ENCODE measurements at regions not wholly inside any gene's neighbourhood (a gene's known extent, or its start where the extent isn't known, plus 50 kb on each side); places are given as distances from the start of the nearest gene placed in this dataset.

DNA sequence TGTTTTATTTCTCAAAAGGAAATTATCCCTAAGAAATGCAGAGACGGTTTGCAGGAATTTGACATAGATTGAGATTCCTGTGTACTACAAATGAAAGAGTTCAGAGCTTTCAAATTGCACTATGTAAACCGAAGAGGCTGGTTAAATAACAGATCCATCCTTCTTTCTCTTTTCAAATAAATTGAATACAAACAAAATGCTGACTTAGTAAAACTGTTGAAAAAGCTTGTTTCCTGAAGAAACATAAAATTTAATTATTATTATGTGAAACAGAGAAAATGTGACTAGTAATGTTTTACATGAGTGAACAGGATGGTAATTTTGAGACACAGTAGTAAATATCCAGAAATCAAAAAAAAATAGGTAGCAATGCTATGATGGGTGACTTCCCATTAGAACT is 441.2 kb downstream of the LRRIQ3 start:
- intact Hi-C loops (cut with micrococcal nuclease): no loop called here
- H3K9me3 Mint-ChIP-seq: no peaks in the 10 kb centered on the region
- H3K27me3 Mint-ChIP-seq (ENCODE audit: insufficient read depth): no peaks in the 10 kb centered on the region
- H3K36me3 Mint-ChIP-seq (ENCODE audit: low read depth): no peaks in the 10 kb centered on the region
- no peaks in the 10 kb centered on the region for H3K4me1 Mint-ChIP-seq (ENCODE audit: low read depth)
- no peak for DNase-seq (ENCODE audit: low spot score)
- no peak overlapping the region for H3K4me3 Mint-ChIP-seq
- no peak overlapping the region for H3K27ac Mint-ChIP-seq

DNA sequence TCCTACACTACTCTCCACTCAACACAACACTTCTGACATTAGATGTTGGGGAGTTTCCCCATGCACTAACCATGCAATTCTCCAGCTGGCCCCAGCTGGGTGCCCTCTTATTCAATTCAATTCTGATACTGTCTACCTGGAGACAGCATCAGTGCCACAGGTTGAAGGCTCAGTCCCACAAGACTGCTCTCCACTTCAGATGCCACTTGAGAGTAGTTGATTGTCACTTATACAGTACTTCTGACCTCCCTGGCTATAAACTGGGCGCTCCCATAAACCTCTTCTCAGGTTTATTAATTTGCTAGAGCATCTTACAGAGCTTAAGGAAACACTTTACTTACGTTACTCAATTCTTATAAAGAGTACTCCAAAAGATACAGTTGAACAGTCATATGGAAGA is 442.3 kb downstream of the LRRIQ3 start:
- no peak overlapping the region for H3K27ac Mint-ChIP-seq
- intact Hi-C loops (cut with micrococcal nuclease): no loop called here
- H3K4me1 Mint-ChIP-seq (ENCODE audit: low read depth): no peaks in the 10 kb centered on the region
- no peaks in the 10 kb centered on the region for H3K27me3 Mint-ChIP-seq (ENCODE audit: insufficient read depth)
- no peak for DNase-seq (ENCODE audit: low spot score)
- H3K4me3 Mint-ChIP-seq: no peak overlapping the region
- H3K9me3 Mint-ChIP-seq: no peaks in the 10 kb centered on the region
- no peaks in the 10 kb centered on the region for H3K36me3 Mint-ChIP-seq (ENCODE audit: low read depth)

GRCh38 chr1:73749996-73750395 is 448.0 kb downstream of the LRRIQ3 start:
- no peaks in the 10 kb centered on the region for H3K36me3 Mint-ChIP-seq (ENCODE audit: low read depth)
- no peaks in the 10 kb centered on the region for H3K4me1 Mint-ChIP-seq (ENCODE audit: low read depth)
- H3K9me3 Mint-ChIP-seq: peaks cover 7% of the 10 kb centered on the region
- no peak for DNase-seq (ENCODE audit: low spot score)
- H3K27me3 Mint-ChIP-seq (ENCODE audit: insufficient read depth): no peaks in the 10 kb centered on the region
- intact Hi-C loops (cut with micrococcal nuclease): no loop called here
- no peak overlapping the region for H3K27ac Mint-ChIP-seq
- no peak overlapping the region for H3K4me3 Mint-ChIP-seq

GRCh38 chr1:73744985-73745384 is 453.0 kb downstream of the LRRIQ3 start:
- H3K4me1 Mint-ChIP-seq (ENCODE audit: low read depth): no peaks in the 10 kb centered on the region
- no peak for DNase-seq (ENCODE audit: low spot score)
- no peak overlapping the region for H3K4me3 Mint-ChIP-seq
- no peaks in the 10 kb centered on the region for H3K27me3 Mint-ChIP-seq (ENCODE audit: insufficient read depth)
- intact Hi-C loops (cut with micrococcal nuclease): no loop called here
- H3K36me3 Mint-ChIP-seq (ENCODE audit: low read depth): no peaks in the 10 kb centered on the region
- H3K27ac Mint-ChIP-seq: no peak overlapping the region
- H3K9me3 Mint-ChIP-seq: peaks cover 7% of the 10 kb centered on the region

GRCh38 chr1:73736125-73736524 is 461.9 kb downstream of the LRRIQ3 start:
- Mint-ChIP-seq H3K27ac (no peak overlapping the region), H3K27me3 (ENCODE audit: insufficient read depth) (no peaks in the 10 kb centered on the region), H3K9me3 (no peaks in the 10 kb centered on the region), H3K4me3 (no peak overlapping the region), H3K36me3 (ENCODE audit: low read depth) (no peaks in the 10 kb centered on the region), H3K4me1 (ENCODE audit: low read depth) (no peaks in the 10 kb centered on the region)
- no peak for DNase-seq (ENCODE audit: low spot score)
- intact Hi-C loops (cut with micrococcal nuclease): no loop called here

DNA sequence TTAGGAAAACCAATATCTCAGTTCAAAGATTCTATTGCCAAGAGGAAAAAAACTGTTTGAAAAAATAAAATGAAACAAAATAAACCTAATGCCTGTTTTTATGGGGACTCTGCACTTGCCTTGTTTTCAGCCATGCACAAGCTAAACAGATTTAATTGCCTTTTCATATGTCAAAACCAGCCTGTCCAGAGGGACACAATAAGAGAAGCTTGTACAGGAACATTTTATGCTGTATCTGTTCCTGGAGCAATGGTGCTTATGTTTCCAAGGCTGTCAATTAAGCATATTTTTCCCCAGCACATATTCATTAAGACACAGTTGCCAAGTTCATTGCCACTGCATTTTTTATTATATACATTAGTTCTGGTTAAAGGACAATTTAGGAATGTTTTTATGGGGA is 470.9 kb downstream of the LRRIQ3 start:
- Mint-ChIP-seq H3K27me3 (ENCODE audit: insufficient read depth) (no peaks in the 10 kb centered on the region), H3K36me3 (ENCODE audit: low read depth) (no peaks in the 10 kb centered on the region), H3K4me3 (no peak overlapping the region), H3K9me3 (no peaks in the 10 kb centered on the region), H3K4me1 (ENCODE audit: low read depth) (no peaks in the 10 kb centered on the region), H3K27ac (no peak overlapping the region)
- DNase-seq (ENCODE audit: low spot score): no peak
- intact Hi-C loops (cut with micrococcal nuclease): no loop called here

GRCh38 chr1:73722055-73722454 is 475.9 kb downstream of the LRRIQ3 start:
- Mint-ChIP-seq H3K27me3 (ENCODE audit: insufficient read depth) (no peaks in the 10 kb centered on the region), H3K4me1 (ENCODE audit: low read depth) (no peaks in the 10 kb centered on the region), H3K4me3 (no peak overlapping the region), H3K9me3 (no peaks in the 10 kb centered on the region), H3K36me3 (ENCODE audit: low read depth) (no peaks in the 10 kb centered on the region), H3K27ac (no peak overlapping the region)
- intact Hi-C loops (cut with micrococcal nuclease): no loop called here
- DNase-seq (ENCODE audit: low spot score): no peak

- no peaks in the 10 kb centered on the region for H3K9me3 Mint-ChIP-seq
- no peak overlapping the region for H3K27ac Mint-ChIP-seq
- no peak overlapping the region for H3K4me3 Mint-ChIP-seq
- H3K36me3 Mint-ChIP-seq (ENCODE audit: low read depth): no peaks in the 10 kb centered on the region
- H3K4me1 Mint-ChIP-seq (ENCODE audit: low read depth): no peaks in the 10 kb centered on the region
- intact Hi-C loops (cut with micrococcal nuclease): no loop called here
- H3K27me3 Mint-ChIP-seq (ENCODE audit: insufficient read depth): no peaks in the 10 kb centered on the region
- no peak for DNase-seq (ENCODE audit: low spot score)
These were observed 480.0 kb downstream of the LRRIQ3 start for GRCh38 chr1:73717976-73718375.

DNA sequence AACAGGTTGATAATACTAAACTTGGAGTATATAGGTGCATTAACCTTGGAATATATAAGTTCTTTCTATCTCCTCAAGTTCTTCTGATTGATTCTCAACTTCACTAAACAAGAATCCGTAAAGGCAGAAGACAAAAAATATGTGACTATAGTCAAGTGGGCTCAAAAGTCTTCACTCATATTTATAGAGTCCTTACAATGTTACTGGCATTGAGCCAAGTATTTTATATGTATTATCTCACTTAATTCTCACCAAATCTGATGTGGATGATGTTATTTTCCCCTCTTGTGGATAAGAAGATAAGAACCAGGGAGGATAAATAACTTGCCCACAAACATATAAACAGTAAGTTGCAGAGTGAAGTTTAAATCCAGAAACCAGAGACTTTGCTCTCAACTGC is 486.9 kb downstream of the LRRIQ3 start:
- intact Hi-C loops (cut with micrococcal nuclease): no loop called here
- no peaks in the 10 kb centered on the region for H3K4me1 Mint-ChIP-seq (ENCODE audit: low read depth)
- DNase-seq (ENCODE audit: low spot score): no peak
- no peaks in the 10 kb centered on the region for H3K27me3 Mint-ChIP-seq (ENCODE audit: insufficient read depth)
- H3K27ac Mint-ChIP-seq: no peak overlapping the region
- no peaks in the 10 kb centered on the region for H3K36me3 Mint-ChIP-seq (ENCODE audit: low read depth)
- H3K4me3 Mint-ChIP-seq: no peak overlapping the region
- H3K9me3 Mint-ChIP-seq: no peaks in the 10 kb centered on the region

DNA sequence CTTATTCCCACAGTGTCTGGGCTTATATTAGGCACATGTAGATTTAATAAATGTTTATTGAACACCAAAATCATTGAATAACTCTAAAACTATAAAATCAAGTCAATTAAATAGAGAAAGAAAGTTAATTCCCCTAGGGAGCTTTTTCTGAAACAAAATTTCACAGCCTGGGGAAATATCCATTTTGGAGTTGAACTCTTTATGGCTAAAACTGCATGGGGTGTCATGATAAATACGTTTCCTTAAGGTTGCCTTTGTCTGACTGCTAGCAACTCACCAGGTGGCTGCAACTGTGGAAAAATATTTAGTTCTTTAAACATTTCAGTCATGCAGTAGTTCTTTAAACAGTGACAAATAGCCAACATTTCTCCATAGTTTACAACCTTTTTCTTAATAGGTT is 496.1 kb downstream of the LRRIQ3 start:
- no peaks in the 10 kb centered on the region for H3K9me3 Mint-ChIP-seq
- no peak overlapping the region for H3K27ac Mint-ChIP-seq
- intact Hi-C loops (cut with micrococcal nuclease): no loop called here
- DNase-seq (ENCODE audit: low spot score): no peak
- H3K4me1 Mint-ChIP-seq (ENCODE audit: low read depth): no peaks in the 10 kb centered on the region
- no peaks in the 10 kb centered on the region for H3K27me3 Mint-ChIP-seq (ENCODE audit: insufficient read depth)
- no peak overlapping the region for H3K4me3 Mint-ChIP-seq
- no peaks in the 10 kb centered on the region for H3K36me3 Mint-ChIP-seq (ENCODE audit: low read depth)

DNA sequence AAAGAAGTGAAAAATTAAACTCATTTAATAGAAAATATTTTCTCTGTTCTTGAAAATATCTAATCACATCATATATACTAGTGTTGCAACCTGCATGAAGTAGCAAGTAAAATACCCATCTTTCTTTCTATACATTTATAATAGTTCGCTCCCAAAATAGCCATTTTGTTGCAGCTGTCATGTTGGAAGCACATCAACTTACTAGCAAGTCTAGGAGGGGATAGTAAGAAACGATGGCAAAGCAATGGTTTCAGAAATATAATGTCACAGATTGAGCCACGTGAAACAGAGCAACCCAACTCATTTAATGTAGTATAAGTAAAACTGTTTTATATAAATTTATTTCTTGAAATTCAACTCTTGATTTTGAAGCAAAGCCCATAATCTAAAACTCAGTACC is 521.8 kb downstream of the LRRIQ3 start:
- Mint-ChIP-seq H3K27ac (no peak overlapping the region), H3K36me3 (ENCODE audit: low read depth) (no peaks in the 10 kb centered on the region), H3K27me3 (ENCODE audit: insufficient read depth) (no peaks in the 10 kb centered on the region), H3K9me3 (no peaks in the 10 kb centered on the region), H3K4me1 (ENCODE audit: low read depth) (no peaks in the 10 kb centered on the region), H3K4me3 (no peak overlapping the region)
- intact Hi-C loops (cut with micrococcal nuclease): no loop called here
- no peak for DNase-seq (ENCODE audit: low spot score)

DNA sequence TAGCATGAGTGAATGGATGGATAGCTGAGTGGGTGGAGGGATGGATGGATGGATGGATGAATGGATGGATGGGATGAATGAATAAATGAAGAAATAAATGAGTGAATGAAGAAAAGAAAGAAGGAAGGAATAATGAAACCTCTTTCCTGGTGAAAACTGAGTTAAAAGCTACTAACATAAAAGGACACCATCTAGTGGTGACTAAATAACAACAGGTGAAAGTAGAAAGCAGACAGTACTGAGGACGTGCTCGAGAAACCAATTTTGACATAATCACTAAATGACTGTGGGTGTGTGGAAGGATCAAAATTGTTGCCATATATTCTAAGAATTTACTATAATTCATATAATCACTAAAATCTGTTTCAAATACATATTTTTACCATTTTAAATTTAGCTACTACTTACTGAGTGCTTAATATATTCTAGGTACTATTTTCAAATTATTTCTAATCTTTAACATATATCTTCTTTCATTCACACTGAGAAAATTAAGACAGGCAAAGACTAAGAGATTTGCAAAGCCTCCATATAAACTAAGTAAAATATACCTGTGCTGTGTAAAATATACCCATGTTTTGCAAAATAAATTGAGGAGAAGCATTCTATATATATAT is 522.9 kb downstream of the LRRIQ3 start:
- H3K27me3 Mint-ChIP-seq (ENCODE audit: insufficient read depth): no peaks in the 10 kb centered on the region
- H3K9me3 Mint-ChIP-seq: no peaks in the 10 kb centered on the region
- H3K36me3 Mint-ChIP-seq (ENCODE audit: low read depth): no peaks in the 10 kb centered on the region
- no peak overlapping the region for H3K27ac Mint-ChIP-seq
- no peak for DNase-seq (ENCODE audit: low spot score)
- intact Hi-C loops (cut with micrococcal nuclease): no loop called here
- H3K4me3 Mint-ChIP-seq: no peak overlapping the region
- no peaks in the 10 kb centered on the region for H3K4me1 Mint-ChIP-seq (ENCODE audit: low read depth)

DNA sequence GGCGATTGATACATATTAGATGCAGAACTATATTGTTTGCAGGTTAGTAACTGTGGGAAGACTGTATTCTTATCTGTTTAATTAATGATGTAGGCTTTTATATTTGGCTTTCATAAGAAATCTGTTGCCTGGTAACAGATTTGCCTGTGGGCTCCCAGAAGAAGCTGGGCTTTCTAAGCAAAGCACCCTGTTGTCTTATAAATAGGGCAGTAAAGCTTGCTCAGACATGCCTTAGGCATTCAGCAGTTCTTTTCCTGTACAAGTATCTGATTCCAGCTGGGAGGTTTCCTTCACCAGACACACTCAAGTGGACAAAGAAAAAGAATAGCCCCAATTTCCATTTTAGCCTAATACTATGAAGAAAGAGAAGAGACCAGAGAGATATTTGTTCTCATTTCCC is 524.0 kb downstream of the LRRIQ3 start:
- no peaks in the 10 kb centered on the region for H3K9me3 Mint-ChIP-seq
- H3K4me3 Mint-ChIP-seq: no peak overlapping the region
- H3K27ac Mint-ChIP-seq: no peak overlapping the region
- no peak for DNase-seq (ENCODE audit: low spot score)
- H3K27me3 Mint-ChIP-seq (ENCODE audit: insufficient read depth): no peaks in the 10 kb centered on the region
- no peaks in the 10 kb centered on the region for H3K4me1 Mint-ChIP-seq (ENCODE audit: low read depth)
- no peaks in the 10 kb centered on the region for H3K36me3 Mint-ChIP-seq (ENCODE audit: low read depth)
- intact Hi-C loops (cut with micrococcal nuclease): no loop called here

GRCh38 chr1:73671530-73671929 is 526.4 kb downstream of the LRRIQ3 start:
- intact Hi-C loops (cut with micrococcal nuclease): no loop called here
- Mint-ChIP-seq H3K27ac (no peak overlapping the region), H3K4me1 (ENCODE audit: low read depth) (no peaks in the 10 kb centered on the region), H3K36me3 (ENCODE audit: low read depth) (no peaks in the 10 kb centered on the region), H3K27me3 (ENCODE audit: insufficient read depth) (no peaks in the 10 kb centered on the region), H3K9me3 (no peaks in the 10 kb centered on the region), H3K4me3 (no peak overlapping the region)
- DNase-seq (ENCODE audit: low spot score): no peak

All from activated T-helper 1 cell treated with anti-CD3 and anti-CD28 coated beads, Interleukin-12 subunit alpha, Interleukin-12 subunit beta, Interleukin-2, Interleukin-4 antibody, amounts not matched to agents 30 ng/mL and 10 ng/mL and 1 ng/mL, durations not matched to agents 14 hours and 24 hours and 36 hours (primary cell).